ENCODE measurements at regions not wholly inside any gene's neighbourhood (a gene's known extent, or its start where the extent isn't known, plus 50 kb on each side); places are given as distances from the start of the nearest gene placed in this dataset.

DNA sequence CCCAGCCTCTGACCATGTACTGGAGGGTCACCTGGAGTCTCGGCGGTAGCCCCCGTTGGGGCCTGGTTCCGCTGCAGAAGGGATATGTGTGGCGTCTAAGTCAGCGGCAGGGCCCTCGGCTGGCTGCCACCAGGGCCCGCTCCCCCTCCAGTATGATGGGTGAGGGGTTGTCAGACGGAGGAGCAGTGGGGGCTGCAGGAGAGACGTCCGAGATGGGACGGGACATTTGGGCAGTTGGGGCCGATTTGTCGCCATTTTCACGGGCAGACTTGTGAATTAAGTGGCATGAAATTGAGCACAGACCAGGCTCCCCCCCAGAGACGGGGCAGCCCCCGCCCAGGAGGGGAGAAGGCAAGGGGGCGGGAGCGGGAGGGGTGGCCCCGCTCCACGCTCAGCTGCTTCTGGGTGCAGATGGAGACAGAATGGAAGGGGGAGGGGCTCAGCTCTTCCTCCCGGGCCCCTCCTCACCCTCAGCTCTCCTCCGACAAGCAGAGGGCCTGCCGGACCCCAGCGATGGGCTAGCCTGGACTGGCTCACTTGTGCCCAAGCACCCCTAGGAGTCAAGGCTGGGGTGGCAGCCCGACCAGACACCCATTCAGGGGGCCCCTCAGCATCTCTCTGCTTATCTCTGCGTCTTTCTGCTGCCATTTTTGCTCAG lies 52.7 kb upstream of the LHX1 start:
- H3K79me2 ChIP-seq = no peaks in the 10 kb centered on the region
- H3K27me3 ChIP-seq = peaks cover 13% of the 10 kb centered on the region
- no peak overlapping the region for H3K4me3 ChIP-seq
- H3K9me3 ChIP-seq (ENCODE audit: low read depth) = no peaks in the 10 kb centered on the region
- WGBS (ENCODE audit: low lambda C conversion rate, missing lambda C conversion rate) = 61% methylated on average over 20 of the region's 27 CpGs
- H3K36me3 ChIP-seq (replicated peaks; ENCODE audit: insufficient read depth, low read depth) = no peaks in the 10 kb centered on the region
- no peaks in the 10 kb centered on the region for H3K9me2 ChIP-seq (replicated peaks; ENCODE audit: insufficient read depth)
- no peak overlapping the region for H3K4me2 ChIP-seq
- no peak overlapping the region for H3K27ac ChIP-seq
- no peaks in the 10 kb centered on the region for H4K20me1 ChIP-seq (ENCODE audit: insufficient read depth, poor library complexity, severe bottlenecking)
- no peak for DNase-seq (ENCODE audit: low spot score)
- TF ChIP-seq EZH2 (IDR thresholded peaks at IDR 0.05; ENCODE audit: borderline replicate concordance) (no peak), EZH2phosphoT487 (IDR thresholded peaks at IDR 0.05; ENCODE audit: low read depth, severe bottlenecking, unreplicated experiment) (no peak)
- TF ChIP-seq, protein P1, sequence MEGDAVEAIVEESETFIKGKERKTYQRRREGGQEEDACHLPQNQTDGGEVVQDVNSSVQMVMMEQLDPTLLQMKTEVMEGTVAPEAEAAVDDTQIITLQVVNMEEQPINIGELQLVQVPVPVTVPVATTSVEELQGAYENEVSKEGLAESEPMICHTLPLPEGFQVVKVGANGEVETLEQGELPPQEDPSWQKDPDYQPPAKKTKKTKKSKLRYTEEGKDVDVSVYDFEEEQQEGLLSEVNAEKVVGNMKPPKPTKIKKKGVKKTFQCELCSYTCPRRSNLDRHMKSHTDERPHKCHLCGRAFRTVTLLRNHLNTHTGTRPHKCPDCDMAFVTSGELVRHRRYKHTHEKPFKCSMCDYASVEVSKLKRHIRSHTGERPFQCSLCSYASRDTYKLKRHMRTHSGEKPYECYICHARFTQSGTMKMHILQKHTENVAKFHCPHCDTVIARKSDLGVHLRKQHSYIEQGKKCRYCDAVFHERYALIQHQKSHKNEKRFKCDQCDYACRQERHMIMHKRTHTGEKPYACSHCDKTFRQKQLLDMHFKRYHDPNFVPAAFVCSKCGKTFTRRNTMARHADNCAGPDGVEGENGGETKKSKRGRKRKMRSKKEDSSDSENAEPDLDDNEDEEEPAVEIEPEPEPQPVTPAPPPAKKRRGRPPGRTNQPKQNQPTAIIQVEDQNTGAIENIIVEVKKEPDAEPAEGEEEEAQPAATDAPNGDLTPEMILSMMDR (IDR thresholded peaks at IDR 0.05; ENCODE audit: poor library complexity) = no peak
- no peak overlapping the region for H2AFZ ChIP-seq
- no peaks in the 10 kb centered on the region for H3K4me1 ChIP-seq (ENCODE audit: insufficient read depth)

DNA sequence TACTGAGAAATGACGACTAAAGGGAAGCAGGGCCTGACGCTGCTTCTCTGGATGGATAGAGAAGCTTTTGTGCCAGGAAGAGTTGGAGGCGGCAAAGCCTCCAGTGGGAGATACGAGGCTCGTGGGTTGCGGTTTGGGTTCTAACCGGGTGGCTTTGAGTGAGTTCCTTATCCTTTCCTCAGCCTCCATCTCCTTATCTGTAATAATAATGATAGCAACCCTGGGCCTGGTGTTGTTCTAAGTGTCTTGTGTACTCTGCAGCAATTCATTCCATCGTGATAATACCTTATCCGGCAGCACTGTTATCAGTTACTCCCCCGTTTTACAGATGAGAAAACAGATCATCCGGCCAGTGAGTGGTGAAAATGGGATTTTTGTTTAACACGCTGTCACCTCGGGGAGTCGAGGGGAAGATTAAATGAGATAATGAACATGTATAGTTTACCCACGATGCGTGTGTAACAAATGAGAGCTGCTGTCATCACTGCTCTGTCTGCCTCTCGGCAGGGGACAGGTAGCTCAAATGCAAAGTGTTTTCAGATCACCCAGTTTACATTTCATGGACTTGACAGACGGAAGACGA lies 52.0 kb upstream of the LHX1 start:
- Histone ChIP-seq H3K9me3 (ENCODE audit: low read depth) (no peaks in the 10 kb centered on the region), H3K27ac (no peak overlapping the region), H2AFZ (no peak overlapping the region), H3K36me3 (replicated peaks; ENCODE audit: insufficient read depth, low read depth) (no peaks in the 10 kb centered on the region), H3K79me2 (no peaks in the 10 kb centered on the region), H3K4me3 (no peak overlapping the region), H3K27me3 (peaks cover 13% of the 10 kb centered on the region), H3K4me2 (no peak overlapping the region), H4K20me1 (ENCODE audit: insufficient read depth, poor library complexity, severe bottlenecking) (no peaks in the 10 kb centered on the region), H3K9me2 (replicated peaks; ENCODE audit: insufficient read depth) (no peaks in the 10 kb centered on the region), H3K4me1 (ENCODE audit: insufficient read depth) (no peaks in the 10 kb centered on the region)
- no peak for DNase-seq (ENCODE audit: low spot score)
- WGBS (ENCODE audit: low lambda C conversion rate, missing lambda C conversion rate) = 27% methylated on average over 19 of the region's 19 CpGs
- TF ChIP-seq, protein P1 (IDR thresholded peaks at IDR 0.05; ENCODE audit: poor library complexity) = no peak
- TF ChIP-seq EZH2phosphoT487 (IDR thresholded peaks at IDR 0.05; ENCODE audit: low read depth, severe bottlenecking, unreplicated experiment) (no peak), EZH2 (IDR thresholded peaks at IDR 0.05; ENCODE audit: borderline replicate concordance) (no peak)

DNA sequence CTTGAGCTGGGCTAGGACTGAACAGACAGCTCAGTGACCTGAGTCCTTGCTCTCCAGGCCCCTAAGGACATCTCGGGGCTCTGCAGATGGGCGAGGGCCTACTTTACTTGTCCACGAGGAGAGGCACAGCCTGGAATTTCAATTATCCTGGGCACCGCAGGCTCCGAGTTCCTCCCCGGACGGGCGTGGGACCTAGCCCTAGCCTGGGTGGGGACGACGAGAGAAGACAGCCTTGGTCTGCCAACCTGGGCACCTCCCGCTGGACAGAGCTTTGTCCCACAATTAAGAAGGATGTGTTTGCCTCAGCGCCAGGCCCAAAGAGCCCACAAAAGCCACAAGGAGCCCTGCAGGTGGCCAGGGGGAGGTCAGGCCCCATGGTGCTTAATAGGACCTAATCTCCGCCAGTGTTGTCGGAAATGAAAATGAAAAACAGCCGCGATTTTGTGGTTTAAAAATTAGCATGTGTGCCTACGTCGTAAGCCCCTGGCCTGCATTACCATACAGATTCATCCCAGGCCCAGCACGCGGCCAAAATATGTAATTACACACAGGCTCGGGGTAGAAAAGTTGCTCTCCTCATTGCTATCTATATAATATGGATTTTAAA lies 51.4 kb upstream of the LHX1 start:
- H3K27ac ChIP-seq = no peak overlapping the region
- no peaks in the 10 kb centered on the region for H3K4me1 ChIP-seq (ENCODE audit: insufficient read depth)
- no peaks in the 10 kb centered on the region for H4K20me1 ChIP-seq (ENCODE audit: insufficient read depth, poor library complexity, severe bottlenecking)
- 77% methylated on average over 21 of the region's 21 CpGs for WGBS (ENCODE audit: low lambda C conversion rate, missing lambda C conversion rate)
- no peaks in the 10 kb centered on the region for H3K9me2 ChIP-seq (replicated peaks; ENCODE audit: insufficient read depth)
- H3K36me3 ChIP-seq (replicated peaks; ENCODE audit: insufficient read depth, low read depth) = no peaks in the 10 kb centered on the region
- TF ChIP-seq EZH2 (IDR thresholded peaks at IDR 0.05; ENCODE audit: borderline replicate concordance) = no peak
- TF ChIP-seq EZH2phosphoT487 (IDR thresholded peaks at IDR 0.05; ENCODE audit: low read depth, severe bottlenecking, unreplicated experiment) = no peak
- TF ChIP-seq, protein P1 (IDR thresholded peaks at IDR 0.05; ENCODE audit: poor library complexity) = no peak
- no peaks in the 10 kb centered on the region for H3K9me3 ChIP-seq (ENCODE audit: low read depth)
- no peak overlapping the region for H2AFZ ChIP-seq
- H3K4me3 ChIP-seq = no peak overlapping the region
- H3K27me3 ChIP-seq = peaks cover 13% of the 10 kb centered on the region
- no peaks in the 10 kb centered on the region for H3K79me2 ChIP-seq
- H3K4me2 ChIP-seq = no peak overlapping the region
- DNase-seq (ENCODE audit: low spot score) = no peak

Data from hepatocyte (in vitro differentiated cells).